Lower lobe of right lung (tissue), 2 donors: ENCODE measurements at regions not wholly inside any gene's neighbourhood (a gene's known extent, or its start where the extent isn't known, plus 50 kb on each side); places are given as distances from the start of the nearest gene placed in this dataset.

Source experiments
- ATAC-seq, 2 donors: fragments of 200-7000 bp; cut with Tn5 transposase; one replicate each; pipeline ENCODE4 v1.9.1; 2020 to 2022; ENCODE audit warnings: mild to moderate bottlenecking in 2 of 2, moderate library complexity in 2 of 2
- DNase-seq: peaks from one replicate; pipeline ENCODE4 v3.0.0-alpha.2; 2020
- H3K27ac ChIP-seq: fragments of 200-600 bp; one replicate; pipeline ENCODE4 v1.8.0; 2022
- H3K27me3 ChIP-seq: fragments of 200-600 bp; one replicate; pipeline ENCODE4 v1.8.0; 2022; ENCODE audit warnings: low read depth
- H3K36me3 ChIP-seq: fragments of 200-600 bp; one replicate; pipeline ENCODE4 v1.8.0; 2022; ENCODE audit warnings: mild to moderate bottlenecking
- H3K4me1 ChIP-seq: fragments of 200-600 bp; one replicate; pipeline ENCODE4 v1.8.0; 2022
- H3K4me3 ChIP-seq: fragments of 200-600 bp; one replicate; pipeline ENCODE4 v1.8.0; 2022; ENCODE audit warnings: mild to moderate bottlenecking
- H3K9me3 ChIP-seq: fragments of 200-600 bp; one replicate; pipeline ENCODE4 v1.8.0; 2022
- CTCF ChIP-seq: fragments of 200-600 bp; IDR thresholded peaks from one replicate; pipeline ENCODE4 v1.8.0; 2022; ENCODE audit warnings: antibody characterized with exemption, mild to moderate bottlenecking
- intact Hi-C: fragments of 100-400 bp; cut with DNase I; formaldehyde crosslinking; loops from one replicate; pipeline ENCODE4 v1.11.0; 2022
- donor health status: DM: no; HTN: yes; CAD: no; lungs with severe emphysema.

- intact Hi-C loops, result loop anchor here (10.0 kb wide), 1 partner anchor 123 kb away; no protein-coding TSS in a partner anchor
- H3K27ac ChIP-seq, result no peak overlapping the region
- no peak for TF ChIP-seq CTCF
- no peaks in the 10 kb centered on the region for H3K9me3 ChIP-seq
- H3K36me3 ChIP-seq, result no peaks in the 10 kb centered on the region
- no peaks in the 10 kb centered on the region for H3K27me3 ChIP-seq
- no peak overlapping the region for H3K4me3 ChIP-seq
- no peaks in the 10 kb centered on the region for H3K4me1 ChIP-seq
- ATAC-seq (no peak), DNase-seq (no peak)
These were observed 59.8 kb upstream of the LRRC55 start for GRCh38 chr11:57121996-57122395.

GRCh38 chr11:57123590-57123989 is 58.2 kb upstream of the LRRC55 start:
- Histone ChIP-seq H3K4me3 (no peak overlapping the region), H3K36me3 (no peaks in the 10 kb centered on the region), H3K27ac (no peak overlapping the region), H3K4me1 (no peaks in the 10 kb centered on the region), H3K27me3 (no peaks in the 10 kb centered on the region), H3K9me3 (no peaks in the 10 kb centered on the region)
- ATAC-seq, result no peak
- DNase-seq, result no peak
- no peak for TF ChIP-seq CTCF
- intact Hi-C loops, result loop anchor here (10.0 kb wide), 1 partner anchor 121 kb away; no protein-coding TSS in a partner anchor

- ATAC-seq, result no peak
- no peaks in the 10 kb centered on the region for H3K9me3 ChIP-seq
- no peak for DNase-seq
- H3K36me3 ChIP-seq, result no peaks in the 10 kb centered on the region
- H3K4me3 ChIP-seq, result no peak overlapping the region
- intact Hi-C loops, result loop anchor here (10.0 kb wide), 1 partner anchor 120 kb away; no protein-coding TSS in a partner anchor
- no peak overlapping the region for H3K27ac ChIP-seq
- TF ChIP-seq CTCF, result no peak
- no peaks in the 10 kb centered on the region for H3K4me1 ChIP-seq
- H3K27me3 ChIP-seq, result no peaks in the 10 kb centered on the region
These were observed 57.2 kb upstream of the LRRC55 start for GRCh38 chr11:57124505-57124904.

GRCh38 chr11:57124917-57125316 is 56.8 kb upstream of the LRRC55 start:
- no peaks in the 10 kb centered on the region for H3K4me1 ChIP-seq
- ATAC-seq, result no peak
- H3K4me3 ChIP-seq, result no peak overlapping the region
- TF ChIP-seq CTCF, result no peak
- H3K9me3 ChIP-seq, result no peaks in the 10 kb centered on the region
- no peak overlapping the region for H3K27ac ChIP-seq
- intact Hi-C loops, result loop anchor here (10.0 kb wide), 1 partner anchor 120 kb away; no protein-coding TSS in a partner anchor
- DNase-seq, result no peak
- no peaks in the 10 kb centered on the region for H3K36me3 ChIP-seq
- H3K27me3 ChIP-seq, result no peaks in the 10 kb centered on the region

GRCh38 chr11:57126766-57127400 is 54.9 kb upstream of the LRRC55 start:
- Histone ChIP-seq H3K4me1 (no peaks in the 10 kb centered on the region), H3K27ac (no peak overlapping the region), H3K4me3 (no peak overlapping the region), H3K9me3 (no peaks in the 10 kb centered on the region), H3K27me3 (no peaks in the 10 kb centered on the region), H3K36me3 (no peaks in the 10 kb centered on the region)
- no peak for ATAC-seq
- intact Hi-C loops, result loop anchor here (10.0 kb wide), 1 partner anchor 118 kb away; no protein-coding TSS in a partner anchor
- no peak for DNase-seq
- TF ChIP-seq CTCF, result no peak
